ENCODE measurements at regions not wholly inside any gene's neighbourhood (a gene's known extent, or its start where the extent isn't known, plus 50 kb on each side); places are given as distances from the start of the nearest gene placed in this dataset.

DNA sequence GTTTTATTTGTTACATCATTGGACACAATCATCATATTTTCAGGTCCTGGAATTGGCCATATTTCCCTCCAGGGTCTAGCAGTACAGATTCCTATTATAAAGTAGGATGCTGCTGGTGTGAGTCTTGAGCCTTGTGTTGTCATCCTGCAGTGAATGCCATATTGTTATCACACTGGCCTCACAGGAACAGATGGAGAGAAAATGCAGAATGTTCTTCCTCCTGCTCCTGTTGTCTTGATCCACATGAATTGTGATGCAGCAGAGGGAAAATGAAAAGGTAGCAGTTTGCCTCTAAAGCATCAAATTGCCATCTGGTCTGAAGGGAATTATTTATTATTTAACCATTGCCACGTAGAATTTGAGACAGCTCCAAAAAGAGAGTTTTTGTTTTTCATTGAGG, 248.6 kb downstream of the GPAM start (continued):
- TF ChIP-seq, protein P1, sequence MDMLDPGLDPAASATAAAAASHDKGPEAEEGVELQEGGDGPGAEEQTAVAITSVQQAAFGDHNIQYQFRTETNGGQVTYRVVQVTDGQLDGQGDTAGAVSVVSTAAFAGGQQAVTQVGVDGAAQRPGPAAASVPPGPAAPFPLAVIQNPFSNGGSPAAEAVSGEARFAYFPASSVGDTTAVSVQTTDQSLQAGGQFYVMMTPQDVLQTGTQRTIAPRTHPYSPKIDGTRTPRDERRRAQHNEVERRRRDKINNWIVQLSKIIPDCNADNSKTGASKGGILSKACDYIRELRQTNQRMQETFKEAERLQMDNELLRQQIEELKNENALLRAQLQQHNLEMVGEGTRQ (IDR thresholded peaks at IDR 0.05) = no peak

DNA sequence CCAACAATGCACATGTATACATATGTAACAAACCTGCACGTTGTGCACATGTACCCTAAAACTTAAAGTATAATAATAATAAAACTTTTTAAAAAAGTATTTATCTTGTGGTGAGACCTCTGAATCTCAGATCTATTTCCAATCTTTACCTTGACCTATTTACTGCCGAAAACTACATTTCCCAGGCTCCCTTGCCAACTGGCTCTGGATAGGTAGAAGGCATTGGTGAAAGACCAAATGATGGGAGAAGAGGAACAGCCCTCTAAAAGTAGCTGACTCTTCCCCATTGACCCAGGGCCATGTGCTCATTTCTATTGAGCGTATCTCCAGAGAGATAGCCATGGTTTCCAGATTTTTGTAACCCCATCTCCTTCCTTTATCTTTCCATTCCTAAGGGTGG, 247.4 kb downstream of the GPAM start:
- ChIA-PET CTCF (interaction anchor here (0.6 kb wide), 1 partner anchor 716 kb away, joined by 3 read pairs; no protein-coding TSS in a partner anchor), POLR2A (no interaction called here)
- no peak for DNase-seq (ENCODE audit: low read depth in 1 of 2, low spot score in 1 of 2)
- 0% methylated on average over 3 of the region's 3 CpGs for WGBS (ENCODE audit: missing lambda C conversion rate)
- Histone ChIP-seq H3K9me3 (no peaks in the 10 kb centered on the region), H3K4me3 (no peak overlapping the region), H3K4me1 (no peaks in the 10 kb centered on the region), H3K27ac (no peak overlapping the region), H3K4me2 (no peak overlapping the region)
- TF ChIP-seq EP300 (IDR thresholded peaks at IDR 0.05) (no peak), KDM5A (IDR thresholded peaks at IDR 0.05) (no peak)
- ATAC-seq = no peak
- no peak for FAIRE-seq

DNA sequence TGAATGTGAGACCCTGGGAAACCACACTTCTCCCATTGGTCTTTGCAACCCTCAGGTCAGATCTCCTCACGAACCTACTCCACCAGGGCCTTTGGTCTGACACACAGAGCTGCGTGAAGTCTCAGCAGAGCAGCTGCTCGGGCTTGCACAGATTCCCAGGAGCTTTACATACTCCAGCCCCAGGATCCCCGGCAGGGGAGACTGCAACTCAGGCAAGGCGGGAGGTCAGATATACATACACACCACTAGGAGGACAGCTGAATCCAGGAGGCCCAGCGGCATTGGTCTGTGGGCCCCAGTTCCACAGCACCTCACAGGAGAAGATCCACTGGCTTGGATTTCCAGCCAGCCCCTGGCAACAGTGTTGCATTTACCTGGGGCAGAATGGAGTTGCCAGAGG, 239.2 kb downstream of the GPAM start:
- DNase-seq (ENCODE audit: low read depth in 1 of 2, low spot score in 1 of 2) = no peak
- no peak overlapping the region for H3K4me3 ChIP-seq
- POLR2A ChIA-PET = no interaction called here
- ATAC-seq = peak in 1 of 2 experiments; percentile 74; a peak in 3 of 6 replicates
- 0% methylated on average over 5 of the region's 6 CpGs for WGBS (ENCODE audit: missing lambda C conversion rate)
- no peak overlapping the region for H3K27ac ChIP-seq
- no peaks in the 10 kb centered on the region for H3K4me1 ChIP-seq
- no peak for FAIRE-seq
- no peak for TF ChIP-seq MAFK (IDR thresholded peaks at IDR 0.05; ENCODE audit: partially characterized antibody)
- TF ChIP-seq CHD2 (IDR thresholded peaks at IDR 0.05; ENCODE audit: low read length, partially characterized antibody) = no peak
- no peak for TF ChIP-seq HDAC2 (IDR thresholded peaks at IDR 0.05)
- TF ChIP-seq GATA3 (IDR thresholded peaks at IDR 0.05; ENCODE audit: borderline replicate concordance) = no peak
- TF ChIP-seq, protein P2, sequence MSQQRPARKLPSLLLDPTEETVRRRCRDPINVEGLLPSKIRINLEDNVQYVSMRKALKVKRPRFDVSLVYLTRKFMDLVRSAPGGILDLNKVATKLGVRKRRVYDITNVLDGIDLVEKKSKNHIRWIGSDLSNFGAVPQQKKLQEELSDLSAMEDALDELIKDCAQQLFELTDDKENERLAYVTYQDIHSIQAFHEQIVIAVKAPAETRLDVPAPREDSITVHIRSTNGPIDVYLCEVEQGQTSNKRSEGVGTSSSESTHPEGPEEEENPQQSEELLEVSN (IDR thresholded peaks at IDR 0.05; ENCODE audit: borderline replicate concordance, low read depth) = no peak
- TF ChIP-seq NR3C1 (IDR thresholded peaks at IDR 0.05) = no peak
- no peak for TF ChIP-seq CBX8 (IDR thresholded peaks at IDR 0.05)
- TF ChIP-seq RCOR1 (IDR thresholded peaks at IDR 0.05; ENCODE audit: low read depth, low read length) = no peak
- no peak for TF ChIP-seq ZFP36 (IDR thresholded peaks at IDR 0.05; ENCODE audit: borderline replicate concordance, partially characterized antibody)
- no peak for TF ChIP-seq CBX2 (IDR thresholded peaks at IDR 0.05; ENCODE audit: borderline replicate concordance, low read depth)
- TF ChIP-seq FOSL2 (IDR thresholded peaks at IDR 0.05) = no peak
- TF ChIP-seq FOSL2 (CRISPR knock-in tag; IDR thresholded peaks at IDR 0.05) = no peak
- TF ChIP-seq MAZ (IDR thresholded peaks at IDR 0.05; ENCODE audit: borderline replicate concordance, low read depth, low read length) = no peak
- TF ChIP-seq FOSB (CRISPR knock-in tag; IDR thresholded peaks at IDR 0.05) = no peak
- no peak overlapping the region for H3K4me2 ChIP-seq
- CTCF ChIA-PET = no interaction called here
- H3K9me3 ChIP-seq = no peaks in the 10 kb centered on the region

DNA sequence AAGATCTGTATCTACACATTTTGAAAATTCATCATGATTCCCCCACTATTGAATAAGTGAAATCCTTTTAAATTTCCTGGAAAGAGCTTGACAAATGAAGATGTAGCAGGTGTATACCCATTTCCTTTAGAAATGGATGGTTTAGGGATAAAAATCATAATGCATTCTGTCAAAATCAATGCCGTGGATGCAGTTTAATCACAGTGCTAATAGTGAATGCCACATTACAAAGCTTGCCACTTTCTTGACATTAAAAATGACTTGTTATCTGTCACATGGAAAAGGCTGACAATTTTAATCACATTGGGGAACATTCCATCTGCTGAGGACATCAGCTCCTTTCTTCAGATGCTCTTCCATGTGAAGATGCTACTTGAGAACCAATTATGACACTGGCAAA, 229.6 kb downstream of the GPAM start:
- CTCF ChIA-PET = no interaction called here

More for the DNA sequence above, 229.6 kb downstream of the GPAM start:
- Histone ChIP-seq H3K4me2 (no peak overlapping the region), H3K4me3 (no peak overlapping the region), H3K4me1 (no peaks in the 10 kb centered on the region), H3K9me3 (no peaks in the 10 kb centered on the region), H3K27ac (no peak overlapping the region)
- ATAC-seq = no peak
- FAIRE-seq = no peak
- DNase-seq (ENCODE audit: low read depth in 1 of 2, low spot score in 1 of 2) = no peak
- POLR2A ChIA-PET = no interaction called here
- 0% methylated on average over 1 of the region's 1 CpG for WGBS (ENCODE audit: missing lambda C conversion rate)
- TF ChIP-seq MYC (IDR thresholded peaks at IDR 0.05; ENCODE audit: borderline replicate concordance, low read length) (no peak), SMC3 (IDR thresholded peaks at IDR 0.05) (no peak), ZFP36 (IDR thresholded peaks at IDR 0.05; ENCODE audit: borderline replicate concordance, partially characterized antibody) (no peak), HDAC2 (IDR thresholded peaks at IDR 0.05) (no peak), NR3C1 (IDR thresholded peaks at IDR 0.05) (no peak), MAFK (IDR thresholded peaks at IDR 0.05; ENCODE audit: partially characterized antibody) (no peak), RFX5 (IDR thresholded peaks at IDR 0.05) (no peak), MAZ (IDR thresholded peaks at IDR 0.05; ENCODE audit: borderline replicate concordance, low read depth, low read length) (no peak), ZSCAN20 (CRISPR knock-in tag; IDR thresholded peaks at IDR 0.05) (no peak), HOXA7 (CRISPR knock-in tag; IDR thresholded peaks at IDR 0.05) (no peak), JUN (IDR thresholded peaks at IDR 0.05) (no peak), ZC3H11A (IDR thresholded peaks at IDR 0.05) (no peak), NFE2L2 (conservative IDR thresholded peaks at IDR 0.05; ENCODE audit: low read length) (no peak)
- TF ChIP-seq, protein P3, sequence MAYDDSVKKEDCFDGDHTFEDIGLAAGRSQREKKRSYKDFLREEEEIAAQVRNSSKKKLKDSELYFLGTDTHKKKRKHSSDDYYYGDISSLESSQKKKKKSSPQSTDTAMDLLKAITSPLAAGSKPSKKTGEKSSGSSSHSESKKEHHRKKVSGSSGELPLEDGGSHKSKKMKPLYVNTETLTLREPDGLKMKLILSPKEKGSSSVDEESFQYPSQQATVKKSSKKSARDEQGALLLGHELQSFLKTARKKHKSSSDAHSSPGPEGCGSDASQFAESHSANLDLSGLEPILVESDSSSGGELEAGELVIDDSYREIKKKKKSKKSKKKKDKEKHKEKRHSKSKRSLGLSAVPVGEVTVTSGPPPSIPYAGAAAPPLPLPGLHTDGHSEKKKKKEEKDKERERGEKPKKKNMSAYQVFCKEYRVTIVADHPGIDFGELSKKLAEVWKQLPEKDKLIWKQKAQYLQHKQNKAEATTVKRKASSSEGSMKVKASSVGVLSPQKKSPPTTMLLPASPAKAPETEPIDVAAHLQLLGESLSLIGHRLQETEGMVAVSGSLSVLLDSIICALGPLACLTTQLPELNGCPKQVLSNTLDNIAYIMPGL (CRISPR knock-in tag; IDR thresholded peaks at IDR 0.05; ENCODE audit: borderline replicate concordance) = no peak
